GM12891 (cell line): ENCODE measurements at regions not wholly inside any gene's neighbourhood (a gene's known extent, or its start where the extent isn't known, plus 50 kb on each side); places are given as distances from the start of the nearest gene placed in this dataset.

ENCODE experiments used
- DNase-seq: peaks from one replicate; pipeline ENCODE4 v3.0.0; 2011; ENCODE audit warnings: low spot score; ENCODE audit not compliant: insufficient read length
- FAIRE-seq: peaks from 2 replicates; lab custom pipeline; 2011; peaks lifted over from hg19 to GRCh38; lab: Jason Lieb, UNC
- PAX5 ChIP-seq: IDR thresholded peaks from 2 replicates; pipeline ENCODE4 v1.6.1; 2011; ENCODE audit warnings: low read length, moderate library complexity, mild to moderate bottlenecking; ENCODE audit not compliant: insufficient read depth, severe bottlenecking
- POLR2A ChIP-seq: IDR thresholded peaks from 2 replicates; pipeline ENCODE4 v1.6.1; 2011; ENCODE audit warnings: low read depth, low read length, control low read depth
- POLR2AphosphoS5 ChIP-seq: IDR thresholded peaks from 2 replicates; pipeline ENCODE4 v1.6.1; 2011; ENCODE audit warnings: low read depth, low read length, control low read depth
- POU2F2 ChIP-seq: IDR thresholded peaks from 2 replicates; pipeline ENCODE4 v1.6.1; 2011; ENCODE audit warnings: low read depth, mild to moderate bottlenecking, control low read depth, low read length, moderate library complexity
- SPI1 ChIP-seq: IDR thresholded peaks from 2 replicates; pipeline ENCODE4 v1.6.1; 2011; ENCODE audit warnings: low read depth, low read length, control low read depth
- TAF1 ChIP-seq: IDR thresholded peaks from 2 replicates; pipeline ENCODE4 v1.6.1; 2011; ENCODE audit warnings: low read depth, low read length, control low read depth

DNA sequence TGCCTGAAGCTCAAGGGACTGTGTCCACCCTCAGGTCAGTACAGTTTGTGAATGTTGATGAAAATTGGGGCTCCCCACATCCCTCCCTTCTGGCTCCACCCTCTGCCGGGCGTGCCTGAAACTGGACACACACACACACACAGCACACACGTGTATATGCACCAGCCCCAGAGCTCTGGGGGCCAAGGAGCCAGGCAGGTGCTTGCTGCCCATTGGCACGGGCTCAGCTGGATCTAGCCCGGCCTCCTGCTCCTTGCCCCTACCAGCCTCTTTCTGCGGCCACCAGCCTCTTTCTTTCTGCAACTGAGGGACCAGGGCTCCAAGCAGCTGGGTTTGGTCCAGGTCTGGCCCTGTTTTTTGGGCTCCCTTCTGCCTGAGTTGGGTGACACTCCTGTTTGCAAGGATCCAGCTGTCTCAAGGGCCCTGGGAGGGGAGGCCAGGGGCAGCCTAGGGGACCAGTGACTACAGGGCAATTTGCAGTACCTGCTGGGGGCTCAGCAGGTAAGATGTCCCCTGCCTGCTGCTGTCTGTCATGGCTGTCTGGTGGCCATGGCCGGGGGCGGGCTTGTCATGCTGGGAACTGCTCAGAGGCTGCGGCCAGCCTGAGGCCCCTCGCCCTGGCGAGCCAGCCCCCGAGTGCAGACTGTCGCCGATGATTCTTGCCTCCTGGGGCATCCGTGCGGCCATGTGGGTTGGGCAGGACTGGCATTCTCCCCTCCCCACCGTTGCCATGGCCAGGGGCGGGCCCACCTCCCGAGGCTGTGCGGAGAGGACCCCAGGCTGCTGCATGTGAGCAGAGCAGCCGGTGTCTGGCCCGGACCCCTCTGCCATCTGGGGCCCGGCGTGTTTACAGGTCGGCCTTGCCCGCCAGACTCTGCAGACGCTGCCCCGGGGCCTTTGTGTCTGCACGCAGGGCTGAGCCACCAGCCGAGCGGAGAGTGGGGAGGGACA, 51.5 kb upstream of the PPARA start:
- DNase-seq (no peak), FAIRE-seq (no peak)
- TF ChIP-seq PAX5 (no peak), SPI1 (no peak), POU2F2 (no peak), POLR2A (no peak), POLR2AphosphoS5 (no peak), TAF1 (no peak)

DNA sequence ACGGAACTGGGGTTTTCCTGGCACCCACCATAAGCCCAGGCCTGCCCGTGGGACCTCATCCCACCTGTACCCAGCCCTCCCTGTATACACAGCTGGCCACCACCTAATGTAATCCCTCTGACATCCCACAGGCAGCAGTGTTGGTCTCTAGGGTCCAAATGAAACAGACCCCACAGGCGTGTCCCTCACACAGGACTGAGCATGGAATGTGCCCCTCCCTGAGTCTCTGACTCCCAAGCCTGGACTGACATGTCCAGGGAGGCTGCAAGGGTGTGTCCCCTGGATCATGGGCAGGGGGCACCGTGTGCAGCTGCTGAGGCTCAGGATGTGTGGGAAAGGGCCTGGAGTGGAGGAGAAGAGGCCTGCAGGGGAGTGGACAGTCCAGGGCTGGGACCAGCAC, 50.6 kb upstream of the PPARA start:
- TF ChIP-seq POLR2AphosphoS5, result no peak
- no peak for TF ChIP-seq POU2F2
- no peak for TF ChIP-seq PAX5
- no peak for FAIRE-seq
- DNase-seq, result no peak

GRCh38 chr22:46100401-46101105, 49.8 kb upstream of the PPARA start:
- TF ChIP-seq POLR2AphosphoS5, result no peak
- no peak for TF ChIP-seq POLR2A
- no peak for TF ChIP-seq TAF1
- FAIRE-seq, result no peak
- no peak for DNase-seq
